Peyer's patch (tissue), 4 donors: ENCODE measurements at regions not wholly inside any gene's neighbourhood (a gene's known extent, or its start where the extent isn't known, plus 50 kb on each side); places are given as distances from the start of the nearest gene placed in this dataset.

ENCODE experiments used
- CTCF ChIP-seq, 6 experiments: fragments of 450-650 bp in 4 of 6; fragments of 200-600 bp in 2 of 6; sonication (generic) in 1 of 6; IDR thresholded peaks; one replicate each; pipeline ENCODE4 v1.5.1; 2017 to 2019; ENCODE audit warnings: antibody characterized with exemption in 6 of 6, mild to moderate bottlenecking in 3 of 6, moderate library complexity in 1 of 6
- POLR2A ChIP-seq, 2 donors: fragments of 450-650 bp; IDR thresholded peaks; one replicate each; pipeline ENCODE4 v1.5.1; 2017; ENCODE audit warnings: antibody characterized with exemption in 2 of 2, mild to moderate bottlenecking in 2 of 2, moderate library complexity in 2 of 2

GRCh38 chr4:162392946-162393345 is 229.1 kb upstream of the FSTL5 start:
- TF ChIP-seq CTCF (IDR thresholded peaks at IDR 0.05) (no peak), POLR2A (IDR thresholded peaks at IDR 0.05) (no peak)
